T47D (cell line): ENCODE measurements at regions not wholly inside any gene's neighbourhood (a gene's known extent, or its start where the extent isn't known, plus 50 kb on each side); places are given as distances from the start of the nearest gene placed in this dataset.

ENCODE experiments used
- DNase-seq, 2 experiments: peaks; one replicate each; pipeline versions ENCODE4 v3.0.0 to v3.0.0-alpha.2; 2011 to 2012; ENCODE audit warnings: low read depth in 1 of 2, low spot score in 1 of 2
- JUND ChIP-seq: IDR thresholded peaks from 2 replicates; pipeline ENCODE4 v1.6.1; 2012; ENCODE audit warnings: low read depth
- in situ Hi-C: cut with HindIII; loops from 2 replicates; pipeline ENCODE4 v1.10.0; 2016; ENCODE audit warnings: low sequenced_read_pairs, low pct_unique_long_range_greater_than_20kb

GRCh38 chr12:92608151-92609091 is 94.4 kb upstream of the PLEKHG7 start:
- TF ChIP-seq JUND: no peak
- in situ Hi-C loops: no loop called here
- DNase-seq: peak in 1 of 2 experiments; percentile 66

GRCh38 chr12:92606956-92607355 is 95.8 kb upstream of the PLEKHG7 start:
- in situ Hi-C loops: no loop called here
- no peak for TF ChIP-seq JUND
- DNase-seq: peak in 1 of 2 experiments; percentile 23

GRCh38 chr12:92605621-92606170 is 97.1 kb upstream of the PLEKHG7 start:
- in situ Hi-C loops: no loop called here
- peak in 1 of 2 experiments; percentile 52 for DNase-seq
- TF ChIP-seq JUND: peak; percentile 81; the same call in 1 of the 2 replicates

GRCh38 chr12:92604786-92605185 is 98.0 kb upstream of the PLEKHG7 start:
- DNase-seq: no peak
- in situ Hi-C loops: no loop called here
- no peak for TF ChIP-seq JUND

GRCh38 chr12:92603741-92604432 is 98.9 kb upstream of the PLEKHG7 start:
- DNase-seq: peak in 1 of 2 experiments; percentile 44
- no peak for TF ChIP-seq JUND
- in situ Hi-C loops: no loop called here

- DNase-seq: peak in 1 of 2 experiments; percentile 77
- in situ Hi-C loops: no loop called here
- peak; percentile 87 for TF ChIP-seq JUND
Measured at GRCh38 chr12:92602930-92603623, 99.7 kb upstream of the PLEKHG7 start.

- peak; percentile 33; the same call in 1 of the 2 replicates for TF ChIP-seq JUND
- DNase-seq: peak; percentile 17 to 63
- in situ Hi-C loops: no loop called here
Measured at GRCh38 chr12:92602476-92602875, 100.3 kb upstream of the PLEKHG7 start.

GRCh38 chr12:92601680-92602079 is 101.1 kb upstream of the PLEKHG7 start:
- in situ Hi-C loops: no loop called here
- no peak for DNase-seq
- TF ChIP-seq JUND: no peak

GRCh38 chr12:92601176-92601575 is 101.6 kb upstream of the PLEKHG7 start:
- TF ChIP-seq JUND: no peak
- no peak for DNase-seq

GRCh38 chr12:92600052-92600451 is 102.7 kb upstream of the PLEKHG7 start:
- no peak for TF ChIP-seq JUND
- DNase-seq: no peak
- in situ Hi-C loops: no loop called here

More at GRCh38 chr12:92601176-92601575, 101.6 kb upstream of the PLEKHG7 start:
- in situ Hi-C loops: no loop called here

GRCh38 chr12:92597997-92598396 is 104.8 kb upstream of the PLEKHG7 start:
- TF ChIP-seq JUND: no peak
- no peak for DNase-seq
- in situ Hi-C loops: no loop called here

GRCh38 chr12:92597118-92597517 is 105.7 kb upstream of the PLEKHG7 start:
- no peak for DNase-seq
- in situ Hi-C loops: no loop called here
- TF ChIP-seq JUND: no peak
